Neural progenitor cell (in vitro differentiated cells): ENCODE measurements at regions not wholly inside any gene's neighbourhood (a gene's known extent, or its start where the extent isn't known, plus 50 kb on each side); places are given as distances from the start of the nearest gene placed in this dataset.

Source experiments
- DNase-seq: peaks from one replicate; pipeline ENCODE4 v3.0.0-alpha.2; 2016; ENCODE audit warnings: low spot score
- H2AFZ ChIP-seq: fragments of 200-600 bp; sonication (generic); replicated peaks from 2 replicates; pipeline ENCODE4 v1.6.1; 2016; ENCODE audit warnings: antibody characterized with exemption
- H3F3A ChIP-seq: fragments of 200-600 bp; sonication (generic); 2 replicates; pipeline ENCODE4 v1.6.1; 2016; ENCODE audit warnings: antibody characterized with exemption, low read depth
- H3K27ac ChIP-seq: fragments of 200-600 bp; sonication (generic); 2 replicates; pipeline ENCODE4 v1.5.1; 2016; ENCODE audit warnings: mild to moderate bottlenecking
- H3K27me3 ChIP-seq: fragments of 200-600 bp; sonication (generic); 2 replicates; pipeline ENCODE4 v1.6.1; 2016; ENCODE audit warnings: mild to moderate bottlenecking, moderate library complexity
- H3K36me3 ChIP-seq: fragments of 200-600 bp; sonication (generic); 2 replicates; pipeline ENCODE4 v1.5.1; 2016
- H3K4me1 ChIP-seq: fragments of 200-600 bp; sonication (generic); 2 replicates; pipeline ENCODE4 v1.6.1; 2016; ENCODE audit warnings: mixed run types
- H3K4me2 ChIP-seq: fragments of 200-600 bp; sonication (generic); 2 replicates; pipeline ENCODE4 v1.6.1; 2016
- H3K4me3 ChIP-seq: fragments of 200-600 bp; sonication (generic); 2 replicates; pipeline ENCODE4 v1.5.1; 2016
- H3K79me2 ChIP-seq: fragments of 200-600 bp; sonication (generic); 2 replicates; pipeline ENCODE4 v1.6.1; 2016; ENCODE audit warnings: low read depth
- H3K9ac ChIP-seq: fragments of 200-600 bp; sonication (generic); 2 replicates; pipeline ENCODE4 v1.6.1; 2016
- H3K9me3 ChIP-seq: fragments of 200-600 bp; sonication (generic); 2 replicates; pipeline ENCODE4 v1.5.1; 2016; ENCODE audit warnings: low read depth
- H4K20me1 ChIP-seq: fragments of 200-600 bp; sonication (generic); 2 replicates; pipeline ENCODE4 v1.6.1; 2016; ENCODE audit warnings: low read depth
- H3K27ac Mint-ChIP-seq: 3 replicates; pipeline ENCODE4 v1.8.0; 2021; ENCODE audit warnings: mixed read lengths
- H3K27me3 Mint-ChIP-seq: 2 replicates; pipeline ENCODE4 v1.8.0; 2022; ENCODE audit warnings: low read depth, mild to moderate bottlenecking, inconsistent platforms, moderate library complexity, mixed read lengths; ENCODE audit not compliant: insufficient read depth
- H3K36me3 Mint-ChIP-seq: 3 replicates; pipeline ENCODE4 v1.8.0; 2021; ENCODE audit warnings: mixed read lengths
- H3K4me1 Mint-ChIP-seq: 3 replicates; pipeline ENCODE4 v1.8.0; 2021; ENCODE audit warnings: mixed read lengths
- H3K4me3 Mint-ChIP-seq: 3 replicates; pipeline ENCODE4 v1.8.0; 2021; ENCODE audit warnings: mild to moderate bottlenecking, moderate library complexity, mixed read lengths
- H3K9me3 Mint-ChIP-seq: 3 replicates; pipeline ENCODE4 v1.8.0; 2020; ENCODE audit warnings: mixed read lengths
- EZH2 ChIP-seq: fragments of 200-600 bp; sonication (generic); IDR thresholded peaks from 2 replicates; pipeline ENCODE4 v1.6.1; 2017; ENCODE audit warnings: antibody characterized with exemption, mild to moderate bottlenecking, moderate library complexity
- EZH2phosphoT487 ChIP-seq: fragments of 200-600 bp; sonication (generic); IDR thresholded peaks from 2 replicates; pipeline ENCODE4 v1.6.1; 2017; ENCODE audit warnings: antibody characterized with exemption
- TF ChIP-seq, protein P1 (sequence below): fragments of 200-600 bp; sonication (generic); IDR thresholded peaks from 2 replicates; pipeline ENCODE4 v1.5.1; 2017; ENCODE audit warnings: antibody characterized with exemption, mild to moderate bottlenecking

GRCh38 chr15:68506071-68506470, 72.7 kb upstream of the CORO2B start:
- no peaks in the 10 kb centered on the region for H3K36me3 ChIP-seq
- no peak overlapping the region for H3K4me3 ChIP-seq
- H3K9me3 ChIP-seq = no peaks in the 10 kb centered on the region
- TF ChIP-seq, protein P1, sequence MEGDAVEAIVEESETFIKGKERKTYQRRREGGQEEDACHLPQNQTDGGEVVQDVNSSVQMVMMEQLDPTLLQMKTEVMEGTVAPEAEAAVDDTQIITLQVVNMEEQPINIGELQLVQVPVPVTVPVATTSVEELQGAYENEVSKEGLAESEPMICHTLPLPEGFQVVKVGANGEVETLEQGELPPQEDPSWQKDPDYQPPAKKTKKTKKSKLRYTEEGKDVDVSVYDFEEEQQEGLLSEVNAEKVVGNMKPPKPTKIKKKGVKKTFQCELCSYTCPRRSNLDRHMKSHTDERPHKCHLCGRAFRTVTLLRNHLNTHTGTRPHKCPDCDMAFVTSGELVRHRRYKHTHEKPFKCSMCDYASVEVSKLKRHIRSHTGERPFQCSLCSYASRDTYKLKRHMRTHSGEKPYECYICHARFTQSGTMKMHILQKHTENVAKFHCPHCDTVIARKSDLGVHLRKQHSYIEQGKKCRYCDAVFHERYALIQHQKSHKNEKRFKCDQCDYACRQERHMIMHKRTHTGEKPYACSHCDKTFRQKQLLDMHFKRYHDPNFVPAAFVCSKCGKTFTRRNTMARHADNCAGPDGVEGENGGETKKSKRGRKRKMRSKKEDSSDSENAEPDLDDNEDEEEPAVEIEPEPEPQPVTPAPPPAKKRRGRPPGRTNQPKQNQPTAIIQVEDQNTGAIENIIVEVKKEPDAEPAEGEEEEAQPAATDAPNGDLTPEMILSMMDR = no peak
- TF ChIP-seq EZH2phosphoT487 = no peak
- no peak for TF ChIP-seq EZH2
- Mint-ChIP-seq H3K27ac (no peak overlapping the region), H3K4me1 (peaks cover 23% of the 10 kb centered on the region), H3K27me3 (peaks cover 6% of the 10 kb centered on the region), H3K9me3 (no peaks in the 10 kb centered on the region), H3K36me3 (no peaks in the 10 kb centered on the region), H3K4me3 (no peak overlapping the region)
- H3K79me2 ChIP-seq = no peaks in the 10 kb centered on the region
- H3F3A ChIP-seq = no peaks in the 10 kb centered on the region
- H4K20me1 ChIP-seq = no peaks in the 10 kb centered on the region
- DNase-seq = no peak
- H2AFZ ChIP-seq = no peak overlapping the region
- no peaks in the 10 kb centered on the region for H3K4me1 ChIP-seq
- no peak overlapping the region for H3K4me2 ChIP-seq
- H3K27ac ChIP-seq = no peak overlapping the region
- no peaks in the 10 kb centered on the region for H3K27me3 ChIP-seq
- no peak overlapping the region for H3K9ac ChIP-seq

DNA sequence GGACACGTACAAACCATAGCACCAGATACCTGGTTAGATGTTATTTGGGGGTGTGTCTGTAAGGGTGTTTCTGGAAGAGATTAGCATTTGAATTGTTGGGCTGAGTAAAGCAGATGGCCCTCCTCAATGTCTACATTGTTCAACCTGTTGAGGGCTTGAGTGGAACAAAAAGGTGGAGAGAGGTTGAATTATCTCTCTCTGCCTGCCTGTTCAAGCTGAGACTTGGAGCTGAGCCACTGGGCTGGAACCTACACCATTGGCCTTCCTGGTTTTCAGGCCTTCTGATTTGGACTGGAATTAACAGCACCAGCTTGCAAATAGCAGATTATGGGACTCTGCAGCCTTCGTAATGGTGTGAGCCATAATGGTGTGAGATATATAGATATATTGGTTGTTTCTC, 71.3 kb upstream of the CORO2B start:
- TF ChIP-seq EZH2phosphoT487 = no peak
- TF ChIP-seq, protein P1 = no peak
- TF ChIP-seq EZH2 = no peak
- no peaks in the 10 kb centered on the region for H3K9me3 ChIP-seq
- no peaks in the 10 kb centered on the region for H3K36me3 Mint-ChIP-seq
- H3K4me3 Mint-ChIP-seq = no peak overlapping the region
- peaks cover 29% of the 10 kb centered on the region for H3K4me1 Mint-ChIP-seq
- H3K4me2 ChIP-seq = no peak overlapping the region
- H3K27me3 ChIP-seq = no peaks in the 10 kb centered on the region
- H4K20me1 ChIP-seq = no peaks in the 10 kb centered on the region
- H2AFZ ChIP-seq = no peak overlapping the region
- no peak overlapping the region for H3K9ac ChIP-seq
- H3K27ac Mint-ChIP-seq = no peak overlapping the region
- no peaks in the 10 kb centered on the region for H3K4me1 ChIP-seq
- H3F3A ChIP-seq = no peaks in the 10 kb centered on the region
- H3K27ac ChIP-seq = no peak overlapping the region
- H3K9me3 Mint-ChIP-seq = no peaks in the 10 kb centered on the region
- no peaks in the 10 kb centered on the region for H3K79me2 ChIP-seq
- H3K27me3 Mint-ChIP-seq = peaks cover 5% of the 10 kb centered on the region
- no peaks in the 10 kb centered on the region for H3K36me3 ChIP-seq
- H3K4me3 ChIP-seq = no peak overlapping the region
- DNase-seq = no peak

DNA sequence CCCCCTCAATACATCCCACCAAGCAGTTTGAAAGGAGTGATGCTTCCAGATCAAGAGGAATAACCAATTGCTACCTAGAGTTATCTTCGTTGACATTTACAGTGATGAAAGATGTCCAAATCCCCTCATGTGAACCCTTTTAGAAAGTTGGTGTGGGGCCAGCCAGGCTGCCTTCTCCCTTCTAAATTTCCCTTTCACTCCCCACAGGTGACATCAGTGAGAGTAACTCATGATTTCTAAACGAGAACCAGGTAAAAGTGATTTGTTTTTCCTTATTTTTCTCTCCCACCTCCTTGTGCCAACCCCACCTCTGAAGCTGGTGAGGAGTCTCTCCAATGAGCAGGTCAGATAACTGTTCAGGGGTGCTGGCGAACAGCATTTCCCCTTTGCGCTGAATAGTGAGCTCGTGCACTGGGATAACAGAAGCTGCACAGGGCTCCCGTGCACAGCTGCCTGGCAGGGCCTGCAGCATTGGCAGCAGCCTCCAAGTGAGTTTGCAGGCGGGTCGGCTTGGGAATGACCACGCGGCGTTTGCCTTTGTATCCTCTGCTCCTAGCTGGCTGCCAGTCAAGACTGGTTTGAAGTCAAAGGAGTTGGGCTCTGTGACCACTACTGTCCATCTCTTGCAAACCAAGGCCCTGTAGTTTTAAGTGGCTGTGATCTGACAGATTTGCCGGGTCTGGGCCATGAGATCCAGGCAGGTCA, 70.2 kb upstream of the CORO2B start:
- no peaks in the 10 kb centered on the region for H3K79me2 ChIP-seq
- no peak overlapping the region for H3K27ac ChIP-seq
- H3K27ac Mint-ChIP-seq = peak overlapping the region; percentile 35
- H3K4me2 ChIP-seq = no peak overlapping the region
- no peaks in the 10 kb centered on the region for H3K36me3 Mint-ChIP-seq
- H3K4me3 ChIP-seq = no peak overlapping the region
- no peaks in the 10 kb centered on the region for H4K20me1 ChIP-seq
- peak overlapping the region; percentile 52 for H2AFZ ChIP-seq
- H3K9me3 ChIP-seq = peaks cover 5% of the 10 kb centered on the region
- no peaks in the 10 kb centered on the region for H3K27me3 ChIP-seq
- H3K4me1 ChIP-seq = no peaks in the 10 kb centered on the region
- H3K27me3 Mint-ChIP-seq = peaks cover 2% of the 10 kb centered on the region
- no peaks in the 10 kb centered on the region for H3K36me3 ChIP-seq
- H3F3A ChIP-seq = no peaks in the 10 kb centered on the region
- TF ChIP-seq, protein P1 = no peak
- TF ChIP-seq EZH2 = no peak
- TF ChIP-seq EZH2phosphoT487 = no peak
- peaks cover 26% of the 10 kb centered on the region for H3K4me1 Mint-ChIP-seq
- no peak for DNase-seq
- H3K9me3 Mint-ChIP-seq = peaks cover 8% of the 10 kb centered on the region
- H3K4me3 Mint-ChIP-seq = no peak overlapping the region
- no peak overlapping the region for H3K9ac ChIP-seq
